WTC11 (cell line): ENCODE measurements at regions not wholly inside any gene's neighbourhood (a gene's known extent, or its start where the extent isn't known, plus 50 kb on each side); places are given as distances from the start of the nearest gene placed in this dataset.
A peak's percentile ranks its signal among the peaks of the same experiment; 100 is the strongest.

ENCODE experiments used
- ATAC-seq: fragments of 200-7000 bp; cut with Tn5 transposase; 2 replicates; pipeline ENCODE4 v1.10.0; 2021; ENCODE audit warnings: mild to moderate bottlenecking, moderate library complexity
- CTCF ChIA-PET: fragments of 300-600 bp; sonication (Branson Sonifier 250); formaldehyde crosslinking; loops from one replicate; lab custom pipeline; 2021; ENCODE audit warnings: antibody characterized with exemption; lab: Charles Lee
- POLR2A ChIA-PET: fragments of 350-600 bp; sonication (Branson Sonifier 250); formaldehyde crosslinking; loops from one replicate; lab custom pipeline; 2021; ENCODE audit warnings: antibody characterized with exemption; lab: Charles Lee
- DNase-seq: peaks from one replicate; pipeline ENCODE4 v3.0.0; 2021; ENCODE audit warnings: low spot score
- H3K27ac Mint-ChIP-seq: 2 replicates; pipeline ENCODE4 v1.8.0; 2021; ENCODE audit warnings: mixed read lengths
- H3K27me3 Mint-ChIP-seq: 2 replicates; pipeline ENCODE4 v1.8.0; 2021; ENCODE audit warnings: low read depth, mild to moderate bottlenecking, moderate library complexity, mixed read lengths
- H3K36me3 Mint-ChIP-seq: 2 replicates; pipeline ENCODE4 v1.8.0; 2021; ENCODE audit warnings: mixed read lengths
- H3K4me1 Mint-ChIP-seq: 2 replicates; pipeline ENCODE4 v1.8.0; 2022; ENCODE audit warnings: mixed read lengths
- H3K4me3 Mint-ChIP-seq: 2 replicates; pipeline ENCODE4 v1.8.0; 2021; ENCODE audit warnings: mild to moderate bottlenecking, moderate library complexity, mixed read lengths
- H3K9me3 Mint-ChIP-seq: 2 replicates; pipeline ENCODE4 v1.8.0; 2021; ENCODE audit warnings: mixed read lengths
- ARID4B ChIP-seq: sonication (generic); formaldehyde crosslinking; IDR thresholded peaks from 2 replicates; pipeline ENCODE4 v1.8.0; 2023; ENCODE audit warnings: missing genetic modification reagents, mild to moderate bottlenecking, borderline replicate concordance
- ATF3 ChIP-seq: sonication (generic); formaldehyde crosslinking; conservative IDR thresholded peaks from 2 replicates; pipeline ENCODE4 v1.8.1; 2022; ENCODE audit warnings: mild to moderate bottlenecking, missing genetic modification reagents
- CREB1 ChIP-seq: sonication (generic); formaldehyde crosslinking; IDR thresholded peaks from 2 replicates; pipeline ENCODE4 v1.8.0; 2023; ENCODE audit warnings: mild to moderate bottlenecking, missing genetic modification reagents
- E2F5 ChIP-seq: sonication (generic); formaldehyde crosslinking; IDR thresholded peaks from 2 replicates; pipeline ENCODE4 v1.8.1; 2022; ENCODE audit warnings: mild to moderate bottlenecking, moderate library complexity, missing genetic modification reagents
- FOXK1 ChIP-seq: sonication (generic); formaldehyde crosslinking; IDR thresholded peaks from 2 replicates; pipeline ENCODE4 v1.8.0; 2022; ENCODE audit warnings: mild to moderate bottlenecking, moderate library complexity, missing genetic modification reagents
- FOXP1 ChIP-seq: sonication (generic); formaldehyde crosslinking; IDR thresholded peaks from 2 replicates; pipeline ENCODE4 v1.8.0; 2022; ENCODE audit warnings: missing genetic modification reagents, mild to moderate bottlenecking, moderate library complexity, borderline replicate concordance
- JAZF1 ChIP-seq: fragments of 250-450 bp; sonication (Bioruptor Pico); IDR thresholded peaks from 2 replicates; pipeline ENCODE4 v1.9.0; 2021; ENCODE audit warnings: moderate library complexity, mild to moderate bottlenecking, inconsistent platforms
- NR3C1 ChIP-seq: sonication (generic); formaldehyde crosslinking; conservative IDR thresholded peaks from 2 replicates; pipeline ENCODE4 v1.8.1; 2023; ENCODE audit warnings: low read depth, mild to moderate bottlenecking, missing genetic modification reagents
- SMAD4 ChIP-seq: sonication (generic); formaldehyde crosslinking; IDR thresholded peaks from 2 replicates; pipeline ENCODE4 v1.8.0; 2022; ENCODE audit warnings: mild to moderate bottlenecking, missing genetic modification reagents
- SOX15 ChIP-seq: fragments of 250-450 bp; sonication (Bioruptor Pico); IDR thresholded peaks from 2 replicates; pipeline ENCODE4 v1.9.0; 2021; ENCODE audit warnings: mild to moderate bottlenecking
- ZNF263 ChIP-seq: sonication (generic); formaldehyde crosslinking; IDR thresholded peaks from 2 replicates; pipeline ENCODE4 v1.8.1; 2022; ENCODE audit warnings: low read depth, mild to moderate bottlenecking, moderate library complexity, missing genetic modification reagents
- ZNF512 ChIP-seq: sonication (generic); formaldehyde crosslinking; IDR thresholded peaks from 2 replicates; pipeline ENCODE4 v1.8.1; 2022; ENCODE audit warnings: missing genetic modification reagents, borderline replicate concordance
- ZNF532 ChIP-seq: fragments of 250-450 bp; sonication (Bioruptor Pico); IDR thresholded peaks from 2 replicates; pipeline ENCODE4 v1.9.0; 2021; ENCODE audit warnings: mild to moderate bottlenecking, borderline replicate concordance
- TF ChIP-seq, protein P1 (sequence below): fragments of 250-450 bp; sonication (Bioruptor Pico); IDR thresholded peaks from 2 replicates; pipeline ENCODE4 v2.1.2; 2022; ENCODE audit warnings: mild to moderate bottlenecking, moderate library complexity
- TF ChIP-seq, protein P2 (sequence below): sonication (generic); formaldehyde crosslinking; IDR thresholded peaks from 2 replicates; pipeline ENCODE4 v1.8.0; 2022; ENCODE audit warnings: mild to moderate bottlenecking, missing genetic modification reagents
- TF ChIP-seq, protein P3 (sequence below): sonication (generic); formaldehyde crosslinking; IDR thresholded peaks from 2 replicates; pipeline ENCODE4 v1.8.0; 2022; ENCODE audit warnings: mild to moderate bottlenecking, missing genetic modification reagents
- TF ChIP-seq, protein P4 (sequence below): sonication (generic); formaldehyde crosslinking; IDR thresholded peaks from 2 replicates; pipeline ENCODE4 v1.8.1; 2023; ENCODE audit warnings: mild to moderate bottlenecking, missing genetic modification reagents, moderate library complexity

DNA sequence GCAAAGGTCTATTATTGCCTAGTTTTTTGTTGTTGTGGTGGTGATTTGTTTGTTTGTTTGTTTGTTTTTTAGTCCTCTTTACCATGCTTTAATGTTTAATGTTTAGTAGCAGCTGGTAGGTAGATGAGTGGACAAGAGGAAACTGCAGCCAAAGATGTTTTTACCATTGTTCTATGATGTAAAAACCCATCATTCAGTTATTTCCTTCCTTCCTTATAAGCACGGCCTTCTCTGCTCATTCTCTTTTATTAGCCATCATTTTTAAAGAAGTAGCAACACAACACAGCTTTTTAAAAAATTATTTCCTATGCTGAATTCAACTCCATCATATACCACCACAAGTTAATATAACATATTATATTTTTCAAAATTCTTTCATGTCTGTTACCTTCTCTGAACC is 58.5 kb upstream of the BOC start:
- CTCF ChIA-PET = interaction anchor here (1.0 kb wide), 1 partner anchor 136 kb away, joined by 5 read pairs; no protein-coding TSS in a partner anchor
- no peaks in the 10 kb centered on the region for H3K27me3 Mint-ChIP-seq
- no peaks in the 10 kb centered on the region for H3K9me3 Mint-ChIP-seq
- no peak for DNase-seq
- H3K4me3 Mint-ChIP-seq = no peak overlapping the region
- no peak for TF ChIP-seq FOXK1
- TF ChIP-seq, protein P1, sequence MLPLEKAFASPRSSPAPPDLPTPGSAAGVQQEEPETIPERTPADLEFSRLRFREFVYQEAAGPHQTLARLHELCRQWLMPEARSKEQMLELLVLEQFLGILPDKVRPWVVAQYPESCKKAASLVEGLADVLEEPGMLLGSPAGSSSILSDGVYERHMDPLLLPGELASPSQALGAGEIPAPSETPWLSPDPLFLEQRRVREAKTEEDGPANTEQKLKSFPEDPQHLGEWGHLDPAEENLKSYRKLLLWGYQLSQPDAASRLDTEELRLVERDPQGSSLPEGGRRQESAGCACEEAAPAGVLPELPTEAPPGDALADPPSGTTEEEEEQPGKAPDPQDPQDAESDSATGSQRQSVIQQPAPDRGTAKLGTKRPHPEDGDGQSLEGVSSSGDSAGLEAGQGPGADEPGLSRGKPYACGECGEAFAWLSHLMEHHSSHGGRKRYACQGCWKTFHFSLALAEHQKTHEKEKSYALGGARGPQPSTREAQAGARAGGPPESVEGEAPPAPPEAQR = no peak
- TF ChIP-seq SOX15 (CRISPR knock-in tag) = no peak
- TF ChIP-seq, protein P2, sequence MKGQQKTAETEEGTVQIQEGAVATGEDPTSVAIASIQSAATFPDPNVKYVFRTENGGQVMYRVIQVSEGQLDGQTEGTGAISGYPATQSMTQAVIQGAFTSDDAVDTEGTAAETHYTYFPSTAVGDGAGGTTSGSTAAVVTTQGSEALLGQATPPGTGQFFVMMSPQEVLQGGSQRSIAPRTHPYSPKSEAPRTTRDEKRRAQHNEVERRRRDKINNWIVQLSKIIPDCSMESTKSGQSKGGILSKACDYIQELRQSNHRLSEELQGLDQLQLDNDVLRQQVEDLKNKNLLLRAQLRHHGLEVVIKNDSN = no peak
- TF ChIP-seq NR3C1 = no peak
- no peak for TF ChIP-seq SMAD4
- no peak for TF ChIP-seq JAZF1
- no peak for TF ChIP-seq ZNF263 (CRISPR knock-in tag)
- TF ChIP-seq, protein P3, sequence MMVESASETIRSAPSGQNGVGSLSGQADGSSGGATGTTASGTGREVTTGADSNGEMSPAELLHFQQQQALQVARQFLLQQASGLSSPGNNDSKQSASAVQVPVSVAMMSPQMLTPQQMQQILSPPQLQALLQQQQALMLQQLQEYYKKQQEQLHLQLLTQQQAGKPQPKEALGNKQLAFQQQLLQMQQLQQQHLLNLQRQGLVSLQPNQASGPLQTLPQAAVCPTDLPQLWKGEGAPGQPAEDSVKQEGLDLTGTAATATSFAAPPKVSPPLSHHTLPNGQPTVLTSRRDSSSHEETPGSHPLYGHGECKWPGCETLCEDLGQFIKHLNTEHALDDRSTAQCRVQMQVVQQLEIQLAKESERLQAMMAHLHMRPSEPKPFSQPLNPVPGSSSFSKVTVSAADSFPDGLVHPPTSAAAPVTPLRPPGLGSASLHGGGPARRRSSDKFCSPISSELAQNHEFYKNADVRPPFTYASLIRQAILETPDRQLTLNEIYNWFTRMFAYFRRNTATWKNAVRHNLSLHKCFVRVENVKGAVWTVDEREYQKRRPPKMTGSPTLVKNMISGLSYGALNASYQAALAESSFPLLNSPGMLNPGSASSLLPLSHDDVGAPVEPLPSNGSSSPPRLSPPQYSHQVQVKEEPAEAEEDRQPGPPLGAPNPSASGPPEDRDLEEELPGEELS (CRISPR knock-in tag) = no peak
- TF ChIP-seq ARID4B (CRISPR knock-in tag) = no peak
- POLR2A ChIA-PET = no interaction called here
- no peaks in the 10 kb centered on the region for H3K36me3 Mint-ChIP-seq
- ATAC-seq = no peak
- no peak overlapping the region for H3K27ac Mint-ChIP-seq
- peaks cover 49% of the 10 kb centered on the region for H3K4me1 Mint-ChIP-seq

DNA sequence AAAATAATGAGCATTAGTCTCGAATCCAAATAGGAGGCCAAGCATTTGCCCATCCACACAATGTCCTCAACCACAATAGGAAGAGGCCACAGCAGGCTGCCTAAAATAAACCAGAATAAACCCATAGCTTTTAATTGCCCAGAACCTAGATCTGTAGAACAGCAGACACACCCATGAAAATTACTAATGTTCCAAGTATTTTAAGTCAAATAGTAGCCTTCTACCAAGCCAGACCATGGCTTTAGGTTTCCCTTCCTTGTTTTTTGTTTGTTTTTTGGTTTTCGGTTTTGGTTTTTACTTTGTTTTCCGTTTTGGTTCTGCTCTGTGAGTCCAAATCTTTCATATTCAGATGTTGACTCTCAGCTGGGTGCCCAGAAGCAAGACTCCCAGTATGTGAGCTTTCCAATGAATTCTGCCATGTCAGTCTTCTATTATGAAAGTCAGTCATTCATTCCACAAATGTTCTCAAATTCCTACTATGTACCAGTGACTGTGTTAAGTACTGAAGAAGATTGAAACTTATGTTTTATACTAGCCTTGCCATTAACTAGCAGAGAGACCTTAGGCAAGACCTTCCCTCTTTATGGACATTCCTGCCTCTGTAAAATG is 57.8 kb upstream of the BOC start:
- Mint-ChIP-seq H3K4me3 (no peak overlapping the region), H3K4me1 (peaks cover 41% of the 10 kb centered on the region), H3K27me3 (no peaks in the 10 kb centered on the region), H3K27ac (peak overlapping the region; percentile 82), H3K9me3 (no peaks in the 10 kb centered on the region), H3K36me3 (no peaks in the 10 kb centered on the region)
- ChIA-PET CTCF (interaction anchor here (1.0 kb wide), 1 partner anchor 135 kb away, joined by 5 read pairs; no protein-coding TSS in a partner anchor), POLR2A (no interaction called here)
- no peak for ATAC-seq
- DNase-seq = no peak
- no peak for TF ChIP-seq E2F5 (CRISPR knock-in tag)
- TF ChIP-seq ATF3 (CRISPR knock-in tag) = no peak
- no peak for TF ChIP-seq ZNF512 (CRISPR knock-in tag)
- TF ChIP-seq FOXP1 = no peak
- TF ChIP-seq, protein P4, sequence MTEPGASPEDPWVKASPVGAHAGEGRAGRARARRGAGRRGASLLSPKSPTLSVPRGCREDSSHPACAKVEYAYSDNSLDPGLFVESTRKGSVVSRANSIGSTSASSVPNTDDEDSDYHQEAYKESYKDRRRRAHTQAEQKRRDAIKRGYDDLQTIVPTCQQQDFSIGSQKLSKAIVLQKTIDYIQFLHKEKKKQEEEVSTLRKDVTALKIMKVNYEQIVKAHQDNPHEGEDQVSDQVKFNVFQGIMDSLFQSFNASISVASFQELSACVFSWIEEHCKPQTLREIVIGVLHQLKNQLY (CRISPR knock-in tag) = no peak
- TF ChIP-seq CREB1 (CRISPR knock-in tag) = no peak
- TF ChIP-seq ZNF532 (CRISPR knock-in tag) = no peak
